ENCODE measurements at regions not wholly inside any gene's neighbourhood (a gene's known extent, or its start where the extent isn't known, plus 50 kb on each side); places are given as distances from the start of the nearest gene placed in this dataset.

DNA sequence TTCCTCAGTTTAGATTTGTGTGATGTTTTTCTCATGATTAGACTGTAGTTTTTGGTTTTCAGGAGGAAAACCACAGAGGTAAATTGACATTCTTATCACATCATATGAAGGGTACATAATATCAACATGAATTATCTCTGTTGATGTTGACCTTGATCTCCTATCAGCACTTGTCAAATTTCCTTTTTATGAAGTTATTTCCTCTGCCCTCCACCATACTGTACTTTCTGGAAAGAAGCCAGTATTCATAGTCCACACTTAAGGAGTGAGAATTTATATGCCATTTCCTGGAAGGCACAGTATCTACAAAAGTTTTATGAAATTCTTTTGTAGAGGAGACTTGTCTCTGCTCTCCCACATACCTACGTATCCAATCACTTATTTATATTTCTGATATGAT, 807.2 kb upstream of the MBL2 start:
- H4K20me1 ChIP-seq (ENCODE audit: insufficient read depth, low read length): no peaks in the 10 kb centered on the region
- no peaks in the 10 kb centered on the region for H3F3A ChIP-seq (ENCODE audit: insufficient read depth, low read length)
- H3K4me3 ChIP-seq (ENCODE audit: low read depth, low read length, poor library complexity, severe bottlenecking): no peak overlapping the region
- no peaks in the 10 kb centered on the region for H3K4me1 ChIP-seq (ENCODE audit: insufficient read depth, low read length, severe bottlenecking)
- no peaks in the 10 kb centered on the region for H3K9me2 ChIP-seq (ENCODE audit: low read depth, low read length)
- no peaks in the 10 kb centered on the region for H3K36me3 ChIP-seq (ENCODE audit: insufficient read depth, low read length)
- H3K9me3 ChIP-seq (ENCODE audit: low read length): no peaks in the 10 kb centered on the region
- TF ChIP-seq, protein P1, sequence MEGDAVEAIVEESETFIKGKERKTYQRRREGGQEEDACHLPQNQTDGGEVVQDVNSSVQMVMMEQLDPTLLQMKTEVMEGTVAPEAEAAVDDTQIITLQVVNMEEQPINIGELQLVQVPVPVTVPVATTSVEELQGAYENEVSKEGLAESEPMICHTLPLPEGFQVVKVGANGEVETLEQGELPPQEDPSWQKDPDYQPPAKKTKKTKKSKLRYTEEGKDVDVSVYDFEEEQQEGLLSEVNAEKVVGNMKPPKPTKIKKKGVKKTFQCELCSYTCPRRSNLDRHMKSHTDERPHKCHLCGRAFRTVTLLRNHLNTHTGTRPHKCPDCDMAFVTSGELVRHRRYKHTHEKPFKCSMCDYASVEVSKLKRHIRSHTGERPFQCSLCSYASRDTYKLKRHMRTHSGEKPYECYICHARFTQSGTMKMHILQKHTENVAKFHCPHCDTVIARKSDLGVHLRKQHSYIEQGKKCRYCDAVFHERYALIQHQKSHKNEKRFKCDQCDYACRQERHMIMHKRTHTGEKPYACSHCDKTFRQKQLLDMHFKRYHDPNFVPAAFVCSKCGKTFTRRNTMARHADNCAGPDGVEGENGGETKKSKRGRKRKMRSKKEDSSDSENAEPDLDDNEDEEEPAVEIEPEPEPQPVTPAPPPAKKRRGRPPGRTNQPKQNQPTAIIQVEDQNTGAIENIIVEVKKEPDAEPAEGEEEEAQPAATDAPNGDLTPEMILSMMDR (IDR thresholded peaks at IDR 0.05; ENCODE audit: low read length): no peak
- no peak overlapping the region for H2AFZ ChIP-seq (ENCODE audit: low read length)
- no peaks in the 10 kb centered on the region for H3K27me3 ChIP-seq (ENCODE audit: insufficient read depth, low read length)
- no peaks in the 10 kb centered on the region for H3K79me2 ChIP-seq (ENCODE audit: insufficient read depth, low read length)
- no peak overlapping the region for H3K27ac ChIP-seq (ENCODE audit: low read depth, low read length, poor library complexity, severe bottlenecking)
- H3K9ac ChIP-seq (ENCODE audit: low read length): no peak overlapping the region
- H3K4me2 ChIP-seq (ENCODE audit: low read length): no peak overlapping the region

DNA sequence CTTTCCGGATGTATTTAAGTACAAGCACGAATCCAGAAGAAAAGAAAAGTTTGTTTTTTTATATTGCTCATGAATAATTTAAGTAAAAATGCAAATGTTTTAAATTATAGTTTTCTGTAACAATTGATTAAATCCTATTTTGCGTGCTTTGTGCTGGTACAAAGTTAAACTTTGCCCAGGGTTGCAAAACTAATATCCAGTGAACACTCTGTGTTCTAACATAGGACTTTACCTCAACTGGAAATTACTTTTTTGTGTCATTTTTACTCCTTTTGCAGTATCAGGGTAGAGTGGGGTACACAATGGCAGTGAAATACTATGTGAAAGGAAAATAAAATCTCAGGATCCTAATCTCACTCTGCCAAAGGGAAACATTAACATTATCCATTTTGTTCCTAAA, 801.4 kb upstream of the MBL2 start:
- Histone ChIP-seq H3K9me3 (ENCODE audit: low read length) (no peaks in the 10 kb centered on the region), H3K27me3 (ENCODE audit: insufficient read depth, low read length) (no peaks in the 10 kb centered on the region), H3K4me3 (ENCODE audit: low read depth, low read length, poor library complexity, severe bottlenecking) (no peak overlapping the region), H3K9me2 (ENCODE audit: low read depth, low read length) (no peaks in the 10 kb centered on the region), H2AFZ (ENCODE audit: low read length) (no peak overlapping the region), H4K20me1 (ENCODE audit: insufficient read depth, low read length) (no peaks in the 10 kb centered on the region), H3K4me2 (ENCODE audit: low read length) (no peak overlapping the region), H3K27ac (ENCODE audit: low read depth, low read length, poor library complexity, severe bottlenecking) (no peak overlapping the region), H3F3A (ENCODE audit: insufficient read depth, low read length) (no peaks in the 10 kb centered on the region), H3K79me2 (ENCODE audit: insufficient read depth, low read length) (no peaks in the 10 kb centered on the region), H3K36me3 (ENCODE audit: insufficient read depth, low read length) (no peaks in the 10 kb centered on the region), H3K4me1 (ENCODE audit: insufficient read depth, low read length, severe bottlenecking) (no peaks in the 10 kb centered on the region), H3K9ac (ENCODE audit: low read length) (no peak overlapping the region)
- no peak for TF ChIP-seq EZH2 (IDR thresholded peaks at IDR 0.05; ENCODE audit: borderline replicate concordance, low read length)
- TF ChIP-seq, protein P1 (IDR thresholded peaks at IDR 0.05; ENCODE audit: low read length): no peak

DNA sequence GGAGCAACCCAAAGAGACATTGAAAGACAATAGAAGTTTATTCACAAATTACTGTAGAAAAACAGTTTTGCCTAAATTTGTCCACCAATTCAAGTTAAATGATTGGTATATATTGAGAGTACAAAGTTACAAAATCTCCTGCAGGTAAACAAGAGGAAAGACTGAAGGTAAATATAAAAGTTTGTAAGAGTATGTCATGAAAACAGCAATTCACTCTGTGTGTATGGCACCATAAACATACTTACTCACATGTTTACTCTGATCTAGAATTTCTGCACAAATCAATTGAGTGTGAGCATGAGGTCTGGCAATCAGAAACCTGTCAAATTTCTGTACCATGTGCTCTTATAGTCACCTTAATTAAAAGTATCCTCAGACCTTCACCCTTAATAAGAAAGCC, 800.9 kb upstream of the MBL2 start:
- TF ChIP-seq, protein P1 (IDR thresholded peaks at IDR 0.05; ENCODE audit: low read length): no peak
- TF ChIP-seq EZH2 (IDR thresholded peaks at IDR 0.05; ENCODE audit: borderline replicate concordance, low read length): no peak
- no peak overlapping the region for H3K4me2 ChIP-seq (ENCODE audit: low read length)
- H3F3A ChIP-seq (ENCODE audit: insufficient read depth, low read length): no peaks in the 10 kb centered on the region
- H3K9ac ChIP-seq (ENCODE audit: low read length): no peak overlapping the region
- no peaks in the 10 kb centered on the region for H3K36me3 ChIP-seq (ENCODE audit: insufficient read depth, low read length)
- H3K4me3 ChIP-seq (ENCODE audit: low read depth, low read length, poor library complexity, severe bottlenecking): no peak overlapping the region
- H3K27me3 ChIP-seq (ENCODE audit: insufficient read depth, low read length): no peaks in the 10 kb centered on the region
- no peak overlapping the region for H3K27ac ChIP-seq (ENCODE audit: low read depth, low read length, poor library complexity, severe bottlenecking)
- H2AFZ ChIP-seq (ENCODE audit: low read length): no peak overlapping the region
- H3K9me3 ChIP-seq (ENCODE audit: low read length): no peaks in the 10 kb centered on the region
- no peaks in the 10 kb centered on the region for H3K4me1 ChIP-seq (ENCODE audit: insufficient read depth, low read length, severe bottlenecking)
- H4K20me1 ChIP-seq (ENCODE audit: insufficient read depth, low read length): no peaks in the 10 kb centered on the region
- H3K79me2 ChIP-seq (ENCODE audit: insufficient read depth, low read length): no peaks in the 10 kb centered on the region
- H3K9me2 ChIP-seq (ENCODE audit: low read depth, low read length): no peaks in the 10 kb centered on the region

Data from OCI-LY1 (cell line).